Stimulated activated naive CD8-positive, alpha-beta T cell treated with anti-CD3 and anti-CD28 coated beads, Interleukin-15, Interleukin-2, amounts not matched to agents 100 U/mL and 50 U/mL, for 24 hours (primary cell): ENCODE measurements at regions not wholly inside any gene's neighbourhood (a gene's known extent, or its start where the extent isn't known, plus 50 kb on each side); places are given as distances from the start of the nearest gene placed in this dataset.
"Not testable (repeated sequence)": the region's sequence is repeated elsewhere in the genome, so short reads cannot be mapped to it uniquely, and the experiment has no call there.

Experiments
- ATAC-seq: fragments of 150-1000 bp; cut with Tn5 transposase; one replicate; pipeline ENCODE4 v1.10.0; 2021
- DNase-seq: peaks from one replicate; pipeline ENCODE4 v3.0.0; 2021

DNA sequence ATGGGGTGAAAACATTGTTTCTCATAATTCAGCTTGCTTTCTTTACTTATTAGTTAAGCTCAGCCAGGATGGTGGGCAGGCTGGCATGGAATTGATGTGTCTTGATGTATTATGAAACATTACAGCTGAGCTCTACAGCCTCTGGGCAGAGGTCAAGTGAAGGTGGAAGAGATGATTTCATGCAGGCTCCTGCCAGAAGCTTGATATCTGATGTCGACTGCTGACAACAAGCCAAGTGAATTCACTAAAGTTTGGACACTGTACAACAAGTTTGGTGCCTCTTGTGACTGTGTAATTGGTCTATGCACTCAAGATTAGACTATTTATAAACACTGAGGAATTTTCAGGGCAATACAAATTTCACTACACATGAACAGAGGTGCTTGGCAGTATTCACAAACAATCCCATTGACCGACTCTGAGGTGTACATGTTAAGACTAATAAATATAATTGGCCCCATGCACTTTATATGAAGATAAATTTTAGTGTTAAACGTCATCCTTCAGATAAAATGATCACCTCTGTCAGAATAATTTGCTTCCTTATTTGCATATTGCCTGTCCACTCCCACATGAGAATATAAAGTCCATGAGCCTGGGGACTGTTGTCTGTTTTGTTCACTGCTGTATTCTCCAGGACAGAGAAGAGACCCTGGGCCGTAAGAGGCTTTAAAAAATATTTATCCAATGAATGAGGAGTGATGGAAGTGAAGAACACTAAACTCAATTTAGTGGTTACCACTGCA is 612.2 kb downstream of the IQCM start:
- ATAC-seq (no peak), DNase-seq (no peak)

- DNase-seq (no peak), ATAC-seq (no peak)
Observed at GRCh38 chr4:149202117-149202516, 613.5 kb downstream of the IQCM start.

DNA sequence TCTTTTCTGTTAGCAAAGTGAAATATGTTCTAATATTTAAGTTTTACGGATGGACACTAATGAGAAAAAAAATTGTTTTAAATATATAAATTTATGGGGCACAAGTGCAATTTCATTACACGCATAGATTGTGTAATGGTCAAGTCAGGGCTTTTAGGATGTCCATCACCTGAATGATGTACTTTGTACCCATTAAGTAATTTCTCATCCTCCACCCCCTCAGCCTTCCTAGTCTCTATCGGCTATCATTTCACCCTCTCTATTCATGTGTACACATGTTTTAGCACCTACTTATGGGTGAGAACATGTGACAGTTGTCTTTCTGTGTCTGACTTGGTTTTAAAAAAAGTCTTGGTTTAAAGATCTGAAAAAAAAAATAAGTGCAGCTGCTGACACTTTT is 616.0 kb downstream of the IQCM start:
- DNase-seq (no peak), ATAC-seq (no peak)

GRCh38 chr4:149194061-149194460 is 621.6 kb downstream of the IQCM start:
- no peak for DNase-seq
- no peak for ATAC-seq

- no peak for ATAC-seq
- no peak for DNase-seq
Observed at GRCh38 chr4:149187726-149188125, 627.9 kb downstream of the IQCM start.

GRCh38 chr4:149183638-149184037 is 632.0 kb downstream of the IQCM start:
- ATAC-seq, result no peak

DNA sequence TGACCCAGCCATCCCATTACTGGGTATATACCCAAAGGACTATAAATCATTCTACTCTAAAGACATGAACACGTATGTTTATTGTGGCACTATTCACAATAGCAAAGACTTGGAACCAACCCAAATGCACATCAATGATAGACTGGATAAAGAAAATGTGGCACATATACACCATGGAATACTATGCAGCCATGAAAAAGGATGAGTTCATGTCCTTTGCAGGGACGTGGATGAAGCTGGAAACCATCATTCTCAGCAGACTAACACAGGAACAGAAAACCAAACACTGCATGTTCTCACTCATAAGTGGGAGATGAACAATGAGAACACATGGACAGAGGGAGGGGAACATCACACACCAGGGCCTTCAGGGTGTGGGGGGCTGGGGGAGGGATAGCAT is 634.2 kb downstream of the IQCM start:
- ATAC-seq, DNase-seq: not testable (repeated sequence)

More at GRCh38 chr4:149183638-149184037, 632.0 kb downstream of the IQCM start:
- DNase-seq, result no peak

DNA sequence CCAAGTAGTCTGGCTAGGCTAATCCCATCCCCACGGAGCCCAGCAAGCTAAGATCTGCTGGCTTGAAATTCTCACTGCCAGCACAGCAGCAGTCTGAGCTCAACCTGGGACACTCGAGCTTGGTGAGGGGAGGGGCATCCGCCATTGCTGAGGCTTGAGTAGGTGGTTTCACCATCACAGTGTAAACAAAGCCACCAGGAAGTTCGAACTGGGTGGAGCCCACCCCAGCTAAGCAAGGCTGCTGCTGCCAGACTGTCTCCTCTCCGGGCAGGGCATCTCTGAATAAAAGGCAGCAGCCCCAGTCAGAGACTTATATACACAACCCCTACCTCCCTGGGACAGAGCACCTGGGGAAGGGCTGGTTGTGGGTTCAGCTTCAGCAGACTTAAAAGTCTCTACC is 639.6 kb downstream of the IQCM start:
- DNase-seq (no peak), ATAC-seq (no peak)

DNA sequence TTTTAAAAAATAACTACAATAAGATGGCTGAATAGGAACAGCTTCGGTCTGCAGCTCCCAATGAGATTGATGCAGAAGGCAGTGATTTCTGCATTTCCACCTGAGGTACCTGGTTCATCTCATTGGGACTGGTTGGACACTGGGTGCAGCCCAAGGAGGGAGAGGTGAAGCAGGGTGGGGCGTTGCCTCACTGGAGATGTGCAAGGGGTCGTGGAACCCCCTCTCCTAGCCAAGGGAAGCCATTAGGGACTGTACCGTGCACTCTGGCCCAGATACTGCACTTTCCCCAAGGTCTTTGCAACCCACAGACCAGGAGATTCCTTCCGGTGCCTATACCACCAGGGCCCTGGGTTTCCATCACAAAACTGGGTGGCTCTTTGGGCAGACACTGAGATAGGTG is 640.1 kb downstream of the IQCM start:
- DNase-seq, result no peak
- no peak for ATAC-seq

- no peak for DNase-seq
- ATAC-seq, result no peak
Observed at GRCh38 chr4:149173241-149174013, 642.2 kb downstream of the IQCM start.

- no peak for ATAC-seq
- no peak for DNase-seq
Observed at GRCh38 chr4:149168645-149169044, 647.0 kb downstream of the IQCM start.

- no peak for ATAC-seq
- no peak for DNase-seq
Observed at GRCh38 chr4:149166876-149167275, 648.8 kb downstream of the IQCM start.

- DNase-seq, result no peak
- no peak for ATAC-seq
Observed at GRCh38 chr4:149166365-149166764, 649.3 kb downstream of the IQCM start.

GRCh38 chr4:149164282-149164681 is 651.4 kb downstream of the IQCM start:
- no peak for ATAC-seq

GRCh38 chr4:149161247-149161646 is 654.4 kb downstream of the IQCM start:
- ATAC-seq (no peak), DNase-seq (no peak)

More at GRCh38 chr4:149164282-149164681, 651.4 kb downstream of the IQCM start:
- no peak for DNase-seq

- ATAC-seq, result no peak
Observed at GRCh38 chr4:149160370-149160769, 655.3 kb downstream of the IQCM start.

GRCh38 chr4:149158817-149159216 is 656.8 kb downstream of the IQCM start:
- ATAC-seq (no peak), DNase-seq (no peak)

More at GRCh38 chr4:149160370-149160769, 655.3 kb downstream of the IQCM start:
- DNase-seq, result no peak

DNA sequence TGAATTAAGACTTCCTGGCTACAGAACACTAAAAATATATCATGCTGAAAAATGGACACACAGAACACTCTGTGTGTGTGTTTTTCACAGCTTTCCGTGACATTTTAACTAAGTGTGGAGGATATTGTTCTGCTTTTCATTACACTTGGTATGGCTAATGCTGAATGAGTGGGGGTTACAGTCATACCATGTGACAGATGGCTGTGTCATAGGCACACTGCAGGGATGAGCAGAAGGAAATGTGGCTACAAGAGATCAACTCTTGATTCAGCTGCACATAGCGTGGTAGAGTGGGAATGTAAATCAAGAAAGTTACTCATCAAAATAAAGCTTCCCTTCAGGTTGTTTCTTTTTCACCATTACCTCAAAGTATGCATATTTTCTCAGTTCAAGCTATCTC is 669.8 kb downstream of the IQCM start:
- DNase-seq (no peak), ATAC-seq (no peak)

DNA sequence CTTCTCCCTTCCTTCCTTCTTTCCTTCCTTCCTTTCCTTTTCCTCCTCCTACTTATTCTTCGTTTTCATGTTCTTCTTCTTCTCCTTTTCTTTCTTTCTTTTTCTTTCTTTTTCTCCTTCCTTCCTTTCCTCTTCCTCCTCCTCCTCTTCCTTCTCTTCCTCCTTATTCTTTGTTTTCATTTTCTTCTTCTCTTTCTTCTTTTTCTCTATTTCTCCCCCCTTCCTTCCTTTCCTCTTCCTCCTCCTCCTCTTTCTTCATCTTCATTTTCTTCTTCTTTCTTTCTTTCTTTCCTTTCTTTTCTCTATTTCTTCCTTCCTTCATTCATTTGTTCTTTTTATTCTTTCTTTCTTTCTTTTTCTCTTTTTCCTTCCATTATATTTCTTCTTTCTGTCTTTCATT is 671.6 kb downstream of the IQCM start:
- ATAC-seq, result no peak
- no peak for DNase-seq

DNA sequence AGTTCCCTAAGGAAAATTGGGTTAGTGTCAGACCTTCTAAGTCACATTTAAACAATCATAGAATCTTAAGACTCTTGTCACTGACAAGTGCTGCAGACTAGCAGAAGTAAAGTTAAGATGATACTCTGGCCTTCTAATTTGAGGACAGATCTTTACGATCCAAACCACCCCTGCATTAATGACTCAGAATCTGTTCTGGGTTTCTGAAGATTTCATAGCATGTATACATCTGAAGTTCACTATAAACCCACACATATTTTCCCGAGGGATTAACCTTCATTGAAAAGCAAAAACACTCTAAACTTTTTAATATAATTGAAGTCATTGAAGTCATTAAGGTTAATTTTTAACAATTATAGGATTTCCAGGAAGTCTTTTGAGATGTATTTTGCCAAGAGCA is 674.3 kb downstream of the IQCM start:
- DNase-seq (no peak), ATAC-seq (no peak)

DNA sequence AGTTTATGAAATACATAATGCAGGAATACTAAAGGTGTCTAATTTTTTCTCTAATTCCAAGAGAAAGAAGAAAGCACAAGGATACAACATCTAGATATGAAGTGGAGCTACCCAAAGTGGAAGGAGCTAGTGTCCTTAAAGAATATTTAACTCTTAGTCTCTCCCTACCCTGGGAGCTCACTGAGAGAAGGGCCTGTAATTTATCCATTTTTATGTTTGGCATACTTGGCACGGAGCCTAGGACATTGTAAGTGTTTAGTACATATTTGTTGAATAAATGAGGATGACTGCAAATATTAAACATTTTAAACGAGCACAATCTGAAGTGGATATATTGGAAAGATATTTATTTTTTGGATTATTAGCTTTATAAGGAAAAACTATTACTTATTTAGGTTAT is 674.8 kb downstream of the IQCM start:
- ATAC-seq (no peak), DNase-seq (no peak)

DNA sequence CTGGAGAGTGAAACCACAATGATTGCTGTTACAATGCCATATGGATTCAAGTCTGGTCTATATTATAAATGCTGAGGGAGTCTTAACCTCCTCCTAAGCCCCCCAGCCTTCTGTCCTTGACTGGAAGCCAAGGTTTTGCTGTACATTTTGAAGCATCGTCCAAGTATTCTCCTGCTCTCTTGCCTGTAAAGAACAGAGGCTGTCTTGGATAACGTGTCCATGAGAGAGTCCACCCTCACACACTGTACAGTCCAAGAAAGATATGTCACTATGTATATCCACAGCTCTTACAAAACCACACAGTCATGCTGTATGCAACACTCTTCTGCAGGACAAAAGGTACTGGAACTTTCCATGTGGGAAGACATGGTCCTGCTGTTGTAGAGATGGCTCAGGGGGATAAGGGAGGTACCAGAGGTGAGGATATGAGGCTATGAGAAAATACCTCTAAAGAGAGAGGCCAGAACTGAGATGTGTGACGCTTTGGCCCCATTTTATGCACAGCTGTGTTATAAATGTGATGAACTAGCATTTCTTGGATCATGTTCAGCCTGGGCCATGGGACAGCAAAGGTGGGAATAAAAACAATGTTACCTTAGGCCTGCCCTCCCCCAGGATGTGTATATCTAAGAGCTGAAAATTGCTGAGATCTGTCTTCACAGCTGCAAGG is 678.6 kb downstream of the IQCM start:
- DNase-seq, result no peak
- no peak for ATAC-seq

DNA sequence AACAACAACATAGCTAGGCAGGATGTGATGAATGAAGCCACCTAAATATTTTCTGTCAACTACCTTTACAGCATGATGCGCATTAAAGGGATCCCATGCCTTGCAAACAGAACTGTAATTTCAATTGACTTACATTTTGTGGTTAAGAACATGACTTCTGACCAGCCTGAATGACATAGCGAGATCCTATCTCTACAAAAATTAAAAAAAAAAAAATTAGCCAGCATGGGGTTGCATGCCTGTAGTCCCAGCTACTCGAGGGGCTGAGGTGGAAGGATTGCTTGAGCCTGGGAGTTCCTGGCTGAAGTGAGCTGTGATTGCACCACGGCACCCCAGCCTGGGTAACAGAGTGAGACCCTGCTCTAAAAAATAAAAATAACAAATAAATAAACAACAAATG is 680.6 kb downstream of the IQCM start:
- no peak for ATAC-seq

More for the DNA sequence above, 680.6 kb downstream of the IQCM start:
- DNase-seq, result no peak
